Lower leg skin (tissue), 3 donors: ENCODE measurements at regions not wholly inside any gene's neighbourhood (a gene's known extent, or its start where the extent isn't known, plus 50 kb on each side); places are given as distances from the start of the nearest gene placed in this dataset.

ENCODE experiments used
- CTCF ChIP-seq, 3 donors: fragments of 450-650 bp; IDR thresholded peaks; one replicate each; pipeline ENCODE4 v1.5.1; 2016; ENCODE audit warnings: antibody characterized with exemption in 3 of 3, mild to moderate bottlenecking in 3 of 3, moderate library complexity in 2 of 3
- POLR2A ChIP-seq, 2 donors: fragments of 450-650 bp; IDR thresholded peaks; one replicate each; pipeline ENCODE4 v1.6.1; 2016 to 2017; ENCODE audit warnings: antibody characterized with exemption in 2 of 2, mild to moderate bottlenecking in 1 of 2, moderate library complexity in 1 of 2

GRCh38 chr2:59787095-59787494 lies 766.4 kb downstream of the BCL11A start:
- no peak for TF ChIP-seq CTCF (IDR thresholded peaks at IDR 0.05)
- no peak for TF ChIP-seq POLR2A (IDR thresholded peaks at IDR 0.05)
